Adrenal gland (tissue), 9 donors: ENCODE measurements at regions not wholly inside any gene's neighbourhood (a gene's known extent, or its start where the extent isn't known, plus 50 kb on each side); places are given as distances from the start of the nearest gene placed in this dataset.

Experiments used
- DNase-seq, 7 donors: peaks; one replicate each; pipeline ENCODE4 v3.0.0-alpha.2; 2019 to 2020
- H3K27ac ChIP-seq, 5 donors: fragments of 200-600 bp; sonication (generic) in 4 of 5; 1 replicate in 3 of 5; 2 replicates in 2 of 5; pipeline versions ENCODE4 v1.5.1 to v1.8.0; 2016 to 2020; ENCODE audit warnings: mild to moderate bottlenecking in 1 of 5
- H3K27me3 ChIP-seq: fragments of 200-600 bp; 2 replicates; pipeline ENCODE4 v1.8.0; 2021
- H3K36me3 ChIP-seq, 2 donors: fragments of 200-600 bp; replicated peaks in 1 of 2; 1 replicate in 1 of 2; 2 replicates in 1 of 2; pipeline versions ENCODE4 v1.5.1 to v1.8.0; 2018 to 2022
- H3K4me1 ChIP-seq, 2 donors: fragments of 200-600 bp; replicated peaks in 1 of 2; 1 replicate in 1 of 2; 2 replicates in 1 of 2; pipeline versions ENCODE4 v1.5.1 to v1.8.0; 2018 to 2021
- H3K4me3 ChIP-seq, 4 donors: fragments of 200-600 bp; sonication (generic) in 3 of 4; one replicate each; pipeline ENCODE4 v1.5.1; 2016 to 2018
- H3K9me3 ChIP-seq, 3 donors: fragments of 200-600 bp; sonication (generic) in 1 of 3; replicated peaks in 1 of 3; 1 replicate in 2 of 3; 2 replicates in 1 of 3; pipeline versions ENCODE4 v1.5.1 to v1.8.0; 2016 to 2021
- POLR2A ChIP-seq, 2 donors: fragments of 450-650 bp; IDR thresholded peaks; one replicate each; pipeline ENCODE4 v1.6.1; 2017; ENCODE audit warnings: antibody characterized with exemption in 2 of 2, mild to moderate bottlenecking in 2 of 2, moderate library complexity in 1 of 2
- WGBS, 4 donors: extraction: QIAGEN DNeasy Blood & Tissue Kit in 2 of 4; methylation state at CpG; one replicate each; pipeline versions ENCODE4 v1.1.5 to v1.1.7; 2013 to 2017; 5-methylcytosine and 5-hydroxymethylcytosine counted together
- intact Hi-C, 2 donors: fragments of 100-400 bp; cut with DNase I; formaldehyde crosslinking; loops; one replicate each; pipeline versions ENCODE4 v1.14.1 to v1.15.0; 2022 to 2023
- TF ChIP-seq, protein P1 (sequence below), 6 experiments: fragments of 450-650 bp in 4 of 6; fragments of 200-600 bp in 2 of 6; sonication (generic) in 1 of 6; IDR thresholded peaks; 1 replicate in 5 of 6; 2 replicates in 1 of 6; pipeline versions ENCODE4 v1.5.1 to v1.8.0; 2016 to 2021; ENCODE audit warnings: antibody characterized with exemption in 6 of 6, mild to moderate bottlenecking in 2 of 6, moderate library complexity in 1 of 6
- donor health status: healthy with polysubstance abuse.
- donor health status: Bipolar disorder and iron deficiency.
- donor health status: DM: yes; HTN: yes; CAD: no.
- donor health status: DM: no; HTN: no; CAD: no.
- donor health status: DM: no; HTN: no; CAD: no.

DNA sequence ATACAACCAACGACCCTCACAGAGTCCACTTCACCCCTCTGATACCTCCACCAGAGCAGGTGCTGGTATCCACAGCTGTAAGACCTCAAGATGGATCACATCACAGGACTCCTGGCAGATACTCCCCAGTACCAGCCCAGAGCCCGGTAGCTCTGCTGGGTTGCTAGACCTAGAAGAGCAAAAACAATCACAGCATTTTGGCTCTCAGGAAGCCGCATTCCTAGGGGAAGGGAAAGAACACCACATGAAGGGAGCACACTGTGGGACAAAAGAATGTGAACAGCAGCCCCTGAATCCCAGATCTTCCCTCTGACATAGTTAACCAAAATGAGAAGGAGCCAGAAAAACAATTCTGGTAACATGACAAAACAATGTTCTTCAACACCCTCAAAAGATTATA is 303.1 kb upstream of the GRIA3 start:
- Histone ChIP-seq H3K27ac (no peak overlapping the region), H3K36me3 (no peaks in the 10 kb centered on the region), H3K4me1 (no peaks in the 10 kb centered on the region), H3K9me3 (peaks cover 0 to 3% (median 0%) of the 10 kb centered on the region in 3 donors), H3K27me3 (peaks cover 5% of the 10 kb centered on the region), H3K4me3 (no peak overlapping the region)
- intact Hi-C loops: no loop called here
- TF ChIP-seq POLR2A (IDR thresholded peaks at IDR 0.05): no peak
- TF ChIP-seq, protein P1, sequence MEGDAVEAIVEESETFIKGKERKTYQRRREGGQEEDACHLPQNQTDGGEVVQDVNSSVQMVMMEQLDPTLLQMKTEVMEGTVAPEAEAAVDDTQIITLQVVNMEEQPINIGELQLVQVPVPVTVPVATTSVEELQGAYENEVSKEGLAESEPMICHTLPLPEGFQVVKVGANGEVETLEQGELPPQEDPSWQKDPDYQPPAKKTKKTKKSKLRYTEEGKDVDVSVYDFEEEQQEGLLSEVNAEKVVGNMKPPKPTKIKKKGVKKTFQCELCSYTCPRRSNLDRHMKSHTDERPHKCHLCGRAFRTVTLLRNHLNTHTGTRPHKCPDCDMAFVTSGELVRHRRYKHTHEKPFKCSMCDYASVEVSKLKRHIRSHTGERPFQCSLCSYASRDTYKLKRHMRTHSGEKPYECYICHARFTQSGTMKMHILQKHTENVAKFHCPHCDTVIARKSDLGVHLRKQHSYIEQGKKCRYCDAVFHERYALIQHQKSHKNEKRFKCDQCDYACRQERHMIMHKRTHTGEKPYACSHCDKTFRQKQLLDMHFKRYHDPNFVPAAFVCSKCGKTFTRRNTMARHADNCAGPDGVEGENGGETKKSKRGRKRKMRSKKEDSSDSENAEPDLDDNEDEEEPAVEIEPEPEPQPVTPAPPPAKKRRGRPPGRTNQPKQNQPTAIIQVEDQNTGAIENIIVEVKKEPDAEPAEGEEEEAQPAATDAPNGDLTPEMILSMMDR (IDR thresholded peaks at IDR 0.05): no peak
- DNase-seq: no peak
- 68 to 89% (median 78%) methylated on average over 1 to 3 of the region's 3 CpGs for WGBS, 4 donors

GRCh38 chrX:122890729-122891128 is 293.3 kb upstream of the GRIA3 start:
- Histone ChIP-seq H3K4me1 (no peaks in the 10 kb centered on the region), H3K27me3 (no peaks in the 10 kb centered on the region), H3K4me3 (no peak overlapping the region), H3K36me3 (no peaks in the 10 kb centered on the region), H3K27ac (no peak overlapping the region), H3K9me3 (peaks cover 0 to 6% (median 0%) of the 10 kb centered on the region in 3 donors)
- no peak for DNase-seq
- TF ChIP-seq, protein P1 (IDR thresholded peaks at IDR 0.05): no peak
- no peak for TF ChIP-seq POLR2A (IDR thresholded peaks at IDR 0.05)
- intact Hi-C loops: no loop called here

- Histone ChIP-seq H3K4me1 (no peaks in the 10 kb centered on the region), H3K36me3 (no peaks in the 10 kb centered on the region), H3K4me3 (no peak overlapping the region), H3K27me3 (no peaks in the 10 kb centered on the region), H3K27ac (no peak overlapping the region), H3K9me3 (no peaks in the 10 kb centered on the region)
- intact Hi-C loops: no loop called here
- 63 to 86% (median 83%) methylated on average over 1 to 7 of the region's 7 CpGs for WGBS, 4 donors
- TF ChIP-seq, protein P1 (IDR thresholded peaks at IDR 0.05): no peak
- TF ChIP-seq POLR2A (IDR thresholded peaks at IDR 0.05): no peak
- no peak for DNase-seq
Measured at GRCh38 chrX:122906726-122907125, 277.4 kb upstream of the GRIA3 start.

- intact Hi-C loops: no loop called here
- no peak overlapping the region for H3K27ac ChIP-seq
- 62 to 77% (median 76%) methylated on average over 1 of the region's 1 CpG; no CpG with 5 or more reads in 1 of the 4 donors for WGBS, 4 donors
Measured at GRCh38 chrX:122907375-122907774, 276.7 kb upstream of the GRIA3 start.

More at GRCh38 chrX:122907375-122907774, 276.7 kb upstream of the GRIA3 start:
- DNase-seq: no peak
- H3K36me3 ChIP-seq: no peaks in the 10 kb centered on the region
- TF ChIP-seq, protein P1 (IDR thresholded peaks at IDR 0.05): no peak
- no peak for TF ChIP-seq POLR2A (IDR thresholded peaks at IDR 0.05)
- no peaks in the 10 kb centered on the region for H3K27me3 ChIP-seq
- H3K4me3 ChIP-seq: no peak overlapping the region
- H3K4me1 ChIP-seq: no peaks in the 10 kb centered on the region
- no peaks in the 10 kb centered on the region for H3K9me3 ChIP-seq
